IgD-negative memory B cell (primary cell): ENCODE measurements at regions not wholly inside any gene's neighbourhood (a gene's known extent, or its start where the extent isn't known, plus 50 kb on each side); places are given as distances from the start of the nearest gene placed in this dataset.

Source experiments
- H3K27ac Mint-ChIP-seq, 3 donors: one replicate each; pipeline ENCODE4 v1.8.0; 2020 to 2022; ENCODE audit warnings: mild to moderate bottlenecking in 3 of 3, mixed read lengths in 3 of 3, moderate library complexity in 1 of 3
- H3K27me3 Mint-ChIP-seq: one replicate; pipeline ENCODE4 v1.8.0; 2021; ENCODE audit warnings: mixed read lengths
- H3K36me3 Mint-ChIP-seq: one replicate; pipeline ENCODE4 v1.8.0; 2020; ENCODE audit warnings: mild to moderate bottlenecking, mixed read lengths
- H3K4me1 Mint-ChIP-seq, 3 donors: one replicate each; pipeline ENCODE4 v1.8.0; 2020 to 2022; ENCODE audit warnings: mixed read lengths in 3 of 3, mild to moderate bottlenecking in 1 of 3
- H3K4me3 Mint-ChIP-seq, 4 donors: one replicate each; pipeline ENCODE4 v1.8.0; 2020 to 2022; ENCODE audit warnings: mild to moderate bottlenecking in 4 of 4, mixed read lengths in 4 of 4, moderate library complexity in 3 of 4
- H3K9me3 Mint-ChIP-seq, 3 donors: one replicate each; pipeline ENCODE4 v1.8.0; 2020 to 2021; ENCODE audit warnings: mixed read lengths in 3 of 3, mild to moderate bottlenecking in 1 of 3

GRCh38 chr11:8814923-8815240 is 96.1 kb upstream of the AKIP1 start:
- Mint-ChIP-seq H3K9me3 (no peaks in the 10 kb centered on the region), H3K4me3 (no peak overlapping the region), H3K27me3 (peaks cover 14% of the 10 kb centered on the region), H3K36me3 (no peaks in the 10 kb centered on the region), H3K4me1 (peaks cover 0 to 10% (median under 1%) of the 10 kb centered on the region in 3 donors), H3K27ac (no peak overlapping the region)

DNA sequence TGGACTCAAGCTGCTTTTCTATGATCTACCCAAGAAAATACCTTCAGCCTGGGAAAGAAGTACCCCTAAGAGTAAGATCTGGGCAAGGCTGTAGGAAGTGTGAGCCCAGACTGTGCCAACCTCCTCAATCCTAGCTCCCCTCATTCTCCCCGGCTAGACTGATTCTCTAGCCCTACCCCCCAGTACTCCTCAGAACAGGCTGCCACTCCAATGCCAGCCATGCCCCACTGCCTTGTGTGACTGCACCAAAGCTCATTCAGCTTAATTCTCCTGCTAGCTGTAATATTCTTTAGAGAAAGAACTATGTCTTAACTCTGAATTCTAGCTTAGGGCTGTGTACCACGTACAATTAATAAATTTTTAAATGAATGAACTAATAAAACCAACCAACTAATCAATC is 92.6 kb upstream of the AKIP1 start:
- Mint-ChIP-seq H3K4me3 (no peak overlapping the region), H3K4me1 (no peaks in the 10 kb centered on the region), H3K27me3 (peaks cover 3% of the 10 kb centered on the region), H3K36me3 (no peaks in the 10 kb centered on the region), H3K27ac (no peak overlapping the region), H3K9me3 (no peaks in the 10 kb centered on the region)

DNA sequence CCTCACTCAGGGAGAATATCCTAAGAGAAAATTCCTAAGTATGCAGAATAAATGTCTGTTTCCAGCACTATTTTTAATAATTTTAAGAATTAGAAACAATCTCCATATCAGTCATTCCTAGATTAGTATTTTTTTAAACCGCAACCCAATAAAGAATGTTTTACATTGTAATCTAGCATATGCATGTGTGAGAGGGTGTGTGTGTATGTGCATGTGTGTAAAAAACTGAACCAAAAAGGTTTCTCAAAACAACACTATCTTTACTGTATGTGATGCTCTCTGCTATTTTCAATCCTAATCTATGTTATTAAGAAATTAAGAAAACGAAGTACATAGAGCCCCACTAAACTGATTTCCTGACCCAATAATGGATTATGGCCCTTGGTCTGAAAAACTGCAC is 90.6 kb upstream of the AKIP1 start:
- peaks cover 2% of the 10 kb centered on the region for H3K36me3 Mint-ChIP-seq

DNA sequence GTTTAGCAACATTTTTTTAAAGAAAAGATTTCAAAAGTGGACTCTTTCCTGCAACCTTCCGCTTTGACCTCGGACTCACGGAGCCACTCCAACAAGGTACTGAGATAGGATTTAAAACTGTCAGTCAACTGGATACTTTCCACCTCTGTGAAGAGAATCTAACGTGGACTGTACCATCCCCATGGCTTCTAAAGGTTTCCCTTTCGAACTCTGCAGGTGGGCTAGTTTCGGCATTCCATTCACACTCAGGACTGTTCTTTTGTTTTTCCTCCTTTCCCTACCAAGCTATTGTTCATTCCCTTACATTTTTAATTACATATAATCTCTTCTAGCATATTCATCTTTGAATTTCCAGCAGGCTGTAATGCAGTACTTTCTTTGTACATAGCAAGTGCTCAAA is 88.5 kb upstream of the AKIP1 start:
- Mint-ChIP-seq H3K9me3 (peaks cover 0 to 3% (median 0%) of the 10 kb centered on the region in 3 donors), H3K27me3 (peaks cover 3% of the 10 kb centered on the region), H3K27ac (no peak overlapping the region), H3K4me3 (no peak overlapping the region), H3K4me1 (no peaks in the 10 kb centered on the region), H3K36me3 (peaks cover 2% of the 10 kb centered on the region)

More for the DNA sequence above, 90.6 kb upstream of the AKIP1 start:
- Mint-ChIP-seq H3K27me3 (peaks cover 3% of the 10 kb centered on the region), H3K9me3 (peaks cover 0 to 3% (median 0%) of the 10 kb centered on the region in 3 donors), H3K27ac (no peak overlapping the region), H3K4me1 (no peaks in the 10 kb centered on the region), H3K4me3 (no peak overlapping the region)

- no peak overlapping the region for H3K27ac Mint-ChIP-seq
- no peaks in the 10 kb centered on the region for H3K4me1 Mint-ChIP-seq
- peaks cover 2% of the 10 kb centered on the region for H3K36me3 Mint-ChIP-seq
- H3K4me3 Mint-ChIP-seq = peak overlapping the region in 1 of 4 donors; percentile 52
- peaks cover 0 to 3% (median 0%) of the 10 kb centered on the region in 3 donors for H3K9me3 Mint-ChIP-seq
- peaks cover 3% of the 10 kb centered on the region for H3K27me3 Mint-ChIP-seq
Observed at GRCh38 chr11:8823174-8823742, 87.7 kb upstream of the AKIP1 start.

DNA sequence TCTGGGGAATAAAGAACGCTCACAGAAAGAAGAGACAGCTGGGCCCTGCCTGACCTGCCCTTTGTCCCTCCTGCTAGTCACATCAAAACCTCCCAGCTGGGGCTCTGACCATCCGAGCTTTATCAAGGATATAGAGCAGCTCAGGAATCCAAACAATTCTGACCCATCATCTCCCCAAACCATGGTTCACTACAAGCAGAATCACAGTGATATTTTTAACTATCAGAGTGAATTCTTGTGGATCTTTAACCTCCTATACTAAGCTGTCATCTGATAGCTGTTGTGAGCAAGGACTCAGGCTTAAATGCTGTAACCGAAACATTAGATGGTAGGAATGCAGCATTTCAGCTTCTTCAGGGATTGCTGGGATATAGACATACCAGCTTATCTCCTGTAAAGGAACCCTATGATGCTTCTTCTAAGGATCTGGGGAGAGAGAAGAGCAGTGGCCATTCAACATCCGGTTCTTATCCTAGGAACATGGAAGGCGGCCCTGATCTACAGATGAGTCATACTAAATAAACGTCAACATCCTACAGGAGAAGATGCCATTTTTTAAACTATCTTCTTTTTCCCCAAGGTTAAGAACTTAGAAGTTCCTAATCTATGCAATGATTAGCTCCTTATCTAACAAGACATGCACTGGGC is 84.7 kb upstream of the AKIP1 start:
- peaks cover 4% of the 10 kb centered on the region for H3K36me3 Mint-ChIP-seq
- peaks cover 0 to 3% (median 0%) of the 10 kb centered on the region in 3 donors for H3K9me3 Mint-ChIP-seq
- no peak overlapping the region for H3K4me3 Mint-ChIP-seq
- no peaks in the 10 kb centered on the region for H3K27me3 Mint-ChIP-seq
- no peak overlapping the region for H3K27ac Mint-ChIP-seq
- H3K4me1 Mint-ChIP-seq = no peaks in the 10 kb centered on the region

DNA sequence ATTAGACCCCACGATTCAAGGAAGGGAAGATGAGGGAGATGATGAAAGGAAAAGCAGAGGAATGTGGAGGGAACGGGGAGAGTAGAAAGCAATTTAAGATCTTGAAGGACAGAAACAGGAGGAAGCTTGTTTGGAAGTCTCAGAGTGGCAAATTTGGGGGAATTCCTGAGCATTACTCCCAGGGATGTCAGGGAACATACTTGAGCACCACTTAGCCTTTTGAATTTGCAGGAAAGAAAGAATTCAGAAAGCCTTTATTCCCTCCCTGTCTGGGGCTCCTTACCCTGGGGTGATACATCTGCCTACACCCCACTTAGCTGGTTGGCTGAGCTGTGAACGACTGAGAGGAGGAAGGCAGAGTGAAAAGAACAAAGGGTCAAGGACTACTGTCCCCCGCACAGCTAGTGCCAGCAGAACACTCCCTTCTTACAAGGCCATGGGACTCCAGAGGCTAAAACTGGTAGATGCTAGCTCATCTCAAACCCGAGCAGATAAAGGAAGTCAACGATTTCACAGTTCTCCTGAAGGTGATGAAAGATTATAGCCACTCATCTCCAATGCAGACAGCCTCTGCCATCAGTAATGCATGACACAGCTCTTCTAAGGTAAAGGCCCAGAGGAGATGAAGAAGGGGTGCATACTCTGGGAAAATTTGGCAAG is 84.0 kb upstream of the AKIP1 start:
- Mint-ChIP-seq H3K27ac (no peak overlapping the region), H3K9me3 (peaks cover 0 to 3% (median 0%) of the 10 kb centered on the region in 3 donors), H3K36me3 (peaks cover 4% of the 10 kb centered on the region), H3K4me3 (no peak overlapping the region), H3K27me3 (no peaks in the 10 kb centered on the region), H3K4me1 (no peaks in the 10 kb centered on the region)

GRCh38 chr11:8828046-8828445 is 82.9 kb upstream of the AKIP1 start:
- H3K4me3 Mint-ChIP-seq = no peak overlapping the region
- peaks cover 0 to 3% (median 0%) of the 10 kb centered on the region in 3 donors for H3K9me3 Mint-ChIP-seq
- peaks cover 0 to 7% (median 5%) of the 10 kb centered on the region in 3 donors for H3K4me1 Mint-ChIP-seq
- H3K27ac Mint-ChIP-seq = no peak overlapping the region
- H3K27me3 Mint-ChIP-seq = peaks cover 2% of the 10 kb centered on the region
- H3K36me3 Mint-ChIP-seq = peaks cover 4% of the 10 kb centered on the region

DNA sequence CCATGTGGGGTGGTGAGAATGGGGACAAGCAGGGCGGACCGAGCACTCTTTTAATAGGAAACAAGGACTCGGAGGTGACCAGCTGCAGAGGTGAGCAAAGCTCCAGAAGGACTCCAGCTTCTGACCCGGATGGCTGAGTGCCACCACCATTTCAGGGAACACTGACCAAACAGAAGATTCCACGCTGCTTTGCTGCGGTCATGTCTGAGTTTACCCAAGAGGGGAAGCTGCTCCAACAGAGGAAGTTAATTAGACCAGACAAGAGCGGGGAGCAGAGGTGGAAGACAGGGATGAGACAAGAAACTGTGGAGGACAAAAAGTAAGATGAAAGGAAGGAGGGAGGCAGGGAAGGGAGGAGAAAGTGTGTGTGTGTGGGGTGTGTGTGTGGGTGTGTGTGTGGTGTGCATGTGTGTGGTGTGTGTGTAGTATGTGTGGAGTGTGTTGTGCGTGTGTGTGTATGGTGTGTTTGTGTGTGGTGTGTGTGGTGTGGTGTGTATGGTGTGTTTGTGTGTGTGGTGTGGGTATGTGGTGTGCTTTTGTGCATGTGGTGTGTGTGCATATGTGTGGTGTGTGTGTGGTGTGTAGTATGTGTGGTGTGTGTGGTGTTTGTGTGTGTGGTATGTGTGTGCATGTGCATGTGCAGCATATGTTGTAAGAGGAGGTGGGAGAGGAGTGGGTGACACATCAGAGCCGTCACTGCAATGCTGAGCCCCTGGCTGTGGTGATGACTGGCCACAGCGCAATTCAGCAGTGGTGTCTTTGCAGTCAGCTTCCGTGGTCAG is 82.2 kb upstream of the AKIP1 start:
- no peak overlapping the region for H3K27ac Mint-ChIP-seq

GRCh38 chr11:8829556-8829955 is 81.4 kb upstream of the AKIP1 start:
- Mint-ChIP-seq H3K36me3 (peaks cover 2% of the 10 kb centered on the region), H3K4me3 (no peak overlapping the region), H3K9me3 (no peaks in the 10 kb centered on the region), H3K4me1 (peaks cover 3 to 10% (median 7%) of the 10 kb centered on the region in 3 donors), H3K27me3 (peaks cover 2% of the 10 kb centered on the region), H3K27ac (no peak overlapping the region)

More for the DNA sequence above, 82.2 kb upstream of the AKIP1 start:
- Mint-ChIP-seq H3K27me3 (peaks cover 2% of the 10 kb centered on the region), H3K4me3 (no peak overlapping the region), H3K4me1 (peaks cover 3 to 10% (median 7%) of the 10 kb centered on the region in 3 donors), H3K36me3 (peaks cover 4% of the 10 kb centered on the region), H3K9me3 (peaks cover 0 to 3% (median 0%) of the 10 kb centered on the region in 3 donors)

DNA sequence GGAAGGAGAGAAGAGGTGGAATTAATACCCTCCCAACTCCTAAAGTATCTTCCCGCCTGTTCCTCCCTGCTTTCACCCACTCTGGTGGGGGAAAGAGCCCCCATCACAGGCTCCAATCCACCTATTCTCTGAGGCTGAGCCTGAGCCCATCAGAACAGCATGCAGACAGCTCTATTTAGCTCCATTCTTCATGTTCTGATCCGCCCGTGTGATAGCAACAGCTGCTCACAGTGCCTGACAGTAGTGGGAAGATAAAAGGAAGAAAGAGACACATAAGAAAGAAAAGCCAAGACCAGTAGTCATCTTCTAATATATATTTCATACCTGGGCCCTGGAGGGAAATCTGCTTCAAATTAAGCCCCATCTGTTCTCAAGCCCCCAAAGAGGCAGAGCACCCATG is 80.3 kb upstream of the AKIP1 start:
- Mint-ChIP-seq H3K4me1 (peaks cover 3 to 10% (median 7%) of the 10 kb centered on the region in 3 donors), H3K36me3 (peaks cover 2% of the 10 kb centered on the region), H3K9me3 (no peaks in the 10 kb centered on the region), H3K4me3 (no peak overlapping the region), H3K27ac (no peak overlapping the region), H3K27me3 (peaks cover 2% of the 10 kb centered on the region)

DNA sequence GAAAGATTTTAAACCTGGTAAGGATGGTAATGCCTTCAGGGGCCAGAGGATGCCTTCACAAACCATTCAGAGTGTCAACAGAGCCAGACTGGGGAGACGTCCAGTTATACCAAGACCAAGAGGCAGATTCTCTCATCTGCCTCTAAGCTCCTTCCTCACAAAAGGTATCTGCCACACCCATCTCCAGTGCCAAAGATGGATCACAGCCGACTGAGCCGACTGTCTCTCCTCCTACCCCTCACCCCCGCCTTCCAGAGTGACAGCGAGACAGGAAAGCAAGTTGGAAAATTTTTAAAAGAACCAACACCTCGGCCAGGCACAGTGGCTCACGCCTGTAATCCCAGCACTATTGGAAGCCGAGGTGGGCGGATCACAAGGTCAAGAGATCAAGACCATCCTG is 79.1 kb upstream of the AKIP1 start:
- Mint-ChIP-seq H3K27me3 (peaks cover 2% of the 10 kb centered on the region), H3K27ac (no peak overlapping the region), H3K4me3 (no peak overlapping the region)

DNA sequence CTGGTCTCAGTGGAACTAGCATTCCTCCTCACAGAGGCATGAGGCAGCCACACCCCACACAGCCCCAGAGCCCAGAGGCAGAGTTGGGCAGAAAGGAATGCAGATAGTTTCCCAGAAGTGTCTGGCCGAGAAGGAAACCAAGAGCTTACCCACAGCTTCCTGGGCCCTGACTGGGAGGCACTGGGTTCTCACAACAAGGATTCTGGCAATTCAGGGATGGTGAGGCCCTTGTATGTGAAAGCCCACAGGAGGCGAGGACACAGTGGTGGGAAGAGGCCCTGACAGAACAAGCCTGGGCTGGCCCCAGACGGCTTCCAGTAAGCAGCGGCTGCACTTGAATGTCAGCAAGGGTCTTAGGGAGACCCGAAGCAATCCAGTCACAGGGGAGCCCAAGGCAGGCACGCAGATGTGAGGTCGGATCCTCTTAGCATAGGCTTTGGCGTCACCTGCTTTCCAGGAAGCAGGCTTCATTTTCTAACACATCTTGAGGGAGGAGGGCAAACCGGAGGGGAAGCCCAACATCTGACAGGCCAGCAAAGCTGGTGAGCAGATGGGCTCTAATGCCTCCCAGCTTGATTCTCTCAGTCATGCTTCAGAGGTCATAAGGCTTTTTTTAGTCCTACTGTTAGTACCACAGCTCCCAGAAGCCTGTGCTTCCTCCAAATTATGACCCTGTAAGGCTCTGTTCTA is 78.3 kb upstream of the AKIP1 start:
- Mint-ChIP-seq H3K36me3 (peaks cover 2% of the 10 kb centered on the region), H3K27ac (no peak overlapping the region), H3K9me3 (no peaks in the 10 kb centered on the region), H3K4me1 (peaks cover 3 to 10% (median 7%) of the 10 kb centered on the region in 3 donors), H3K4me3 (peak overlapping the region in 3 of 4 donors; percentile 21 to 75 (median 59)), H3K27me3 (peaks cover 2% of the 10 kb centered on the region)

More for the DNA sequence above, 79.1 kb upstream of the AKIP1 start:
- Mint-ChIP-seq H3K4me1 (peaks cover 3 to 10% (median 7%) of the 10 kb centered on the region in 3 donors), H3K9me3 (no peaks in the 10 kb centered on the region), H3K36me3 (peaks cover 2% of the 10 kb centered on the region)

- no peak overlapping the region for H3K27ac Mint-ChIP-seq
- peaks cover 3 to 10% (median 7%) of the 10 kb centered on the region in 3 donors for H3K4me1 Mint-ChIP-seq
- no peaks in the 10 kb centered on the region for H3K9me3 Mint-ChIP-seq
- H3K36me3 Mint-ChIP-seq = peaks cover 2% of the 10 kb centered on the region
- H3K27me3 Mint-ChIP-seq = peaks cover 2% of the 10 kb centered on the region
- H3K4me3 Mint-ChIP-seq = no peak overlapping the region
Observed at GRCh38 chr11:8833568-8834315, 77.2 kb upstream of the AKIP1 start.
